HL-60/S4 (cell line): ENCODE measurements at regions not wholly inside any gene's neighbourhood (a gene's known extent, or its start where the extent isn't known, plus 50 kb on each side); places are given as distances from the start of the nearest gene placed in this dataset.
"Not testable (repeated sequence)": the region's sequence is repeated elsewhere in the genome, so short reads cannot be mapped to it uniquely, and the experiment has no call there.

Experiments used
- in situ Hi-C: fragments of 300-500 bp; cut with MboI; formaldehyde crosslinking; loops from 2 replicates; pipeline ENCODE4 v1.14.3; 2022; ENCODE audit warnings: low sequenced_read_pairs

- in situ Hi-C loops, result no loop called here
These were observed 636.1 kb downstream of the NR2F2 start for GRCh38 chr15:96966554-96966953.

DNA sequence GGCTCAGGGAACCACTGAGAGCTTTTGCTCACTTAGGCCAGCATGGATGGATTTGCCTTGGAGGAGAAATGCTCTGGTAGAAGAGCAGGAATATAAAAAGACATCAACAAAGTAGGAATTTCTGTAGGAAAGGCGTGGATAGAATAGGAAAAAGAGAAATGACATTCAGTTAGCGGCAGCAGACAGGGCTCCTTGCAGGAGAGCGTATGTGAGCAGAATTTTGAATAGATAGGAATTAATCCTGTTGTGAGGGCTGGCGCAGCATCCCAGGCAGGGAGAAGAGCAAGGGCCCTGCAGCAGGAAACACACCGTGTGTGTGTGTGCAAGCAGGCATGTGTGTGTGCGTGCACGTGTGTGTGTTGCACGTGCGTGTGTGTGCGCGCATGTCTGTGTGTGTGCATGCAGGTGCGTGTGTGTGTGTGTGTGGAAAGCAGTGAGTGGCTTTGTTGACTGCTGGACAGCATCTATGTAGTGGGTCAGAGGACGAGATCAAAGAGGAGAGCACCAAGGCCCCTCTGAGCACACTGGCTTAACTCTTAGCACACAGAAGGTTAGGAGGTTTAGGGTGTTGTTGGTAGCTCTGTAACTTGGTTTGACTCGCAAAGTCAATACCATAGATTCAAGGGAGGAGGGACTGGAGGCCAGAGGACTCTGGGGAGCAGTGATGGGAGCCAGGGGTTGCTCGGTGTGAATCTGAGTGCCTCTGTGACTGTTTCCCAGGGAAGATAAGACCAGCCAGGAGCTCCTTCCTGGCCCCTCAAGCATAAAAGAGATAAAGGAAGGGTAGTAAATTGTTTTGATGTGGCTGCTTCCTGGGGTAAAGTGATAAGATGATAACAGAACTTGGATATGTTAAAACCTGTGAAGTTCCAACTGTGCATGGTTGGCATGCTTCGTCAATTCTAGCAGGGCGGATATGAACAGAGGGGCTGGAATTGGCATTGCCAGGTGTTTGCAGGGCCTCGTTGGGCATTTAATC lies 639.5 kb downstream of the NR2F2 start:
- in situ Hi-C loops, result no loop called here

GRCh38 chr15:96972201-96972600 lies 641.7 kb downstream of the NR2F2 start:
- in situ Hi-C loops, result no loop called here

DNA sequence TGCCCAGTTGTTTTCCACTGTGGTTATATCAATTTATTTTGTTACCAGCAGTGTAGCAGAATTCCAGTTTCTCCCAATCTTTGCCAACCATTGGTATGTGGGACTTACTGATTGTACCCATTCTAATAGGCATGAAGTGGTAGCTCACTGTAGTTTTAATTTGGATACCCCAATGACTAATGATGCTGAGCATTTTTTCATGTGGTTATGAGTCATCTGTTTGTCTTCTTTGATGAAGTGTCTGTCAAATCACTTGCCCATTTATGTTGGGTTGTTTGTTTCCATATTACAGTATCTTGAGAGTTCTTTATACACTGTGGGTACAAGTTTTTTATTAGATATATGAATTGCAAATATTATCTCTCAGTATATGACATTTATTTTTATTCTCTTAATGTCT lies 644.3 kb downstream of the NR2F2 start:
- in situ Hi-C loops, result no loop called here

DNA sequence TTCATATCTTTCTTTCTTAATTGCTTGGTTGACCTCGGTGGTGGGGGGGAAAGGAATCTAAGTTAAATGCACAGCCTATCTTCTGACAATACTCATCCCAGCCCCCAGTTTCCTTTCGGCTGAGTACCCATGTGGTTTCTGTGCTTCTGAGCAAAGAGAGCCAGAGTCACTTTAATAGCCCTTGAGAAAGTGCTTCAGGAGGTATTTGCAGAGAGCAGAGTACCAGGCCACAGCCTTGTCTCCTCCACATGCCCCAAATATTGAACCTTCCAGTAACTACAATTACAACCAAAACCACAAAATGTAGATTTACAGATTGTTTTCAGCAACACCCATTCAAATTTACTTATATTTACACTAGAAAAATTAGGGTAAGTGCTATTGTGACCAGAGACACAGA lies 647.4 kb downstream of the NR2F2 start:
- in situ Hi-C loops, result no loop called here

DNA sequence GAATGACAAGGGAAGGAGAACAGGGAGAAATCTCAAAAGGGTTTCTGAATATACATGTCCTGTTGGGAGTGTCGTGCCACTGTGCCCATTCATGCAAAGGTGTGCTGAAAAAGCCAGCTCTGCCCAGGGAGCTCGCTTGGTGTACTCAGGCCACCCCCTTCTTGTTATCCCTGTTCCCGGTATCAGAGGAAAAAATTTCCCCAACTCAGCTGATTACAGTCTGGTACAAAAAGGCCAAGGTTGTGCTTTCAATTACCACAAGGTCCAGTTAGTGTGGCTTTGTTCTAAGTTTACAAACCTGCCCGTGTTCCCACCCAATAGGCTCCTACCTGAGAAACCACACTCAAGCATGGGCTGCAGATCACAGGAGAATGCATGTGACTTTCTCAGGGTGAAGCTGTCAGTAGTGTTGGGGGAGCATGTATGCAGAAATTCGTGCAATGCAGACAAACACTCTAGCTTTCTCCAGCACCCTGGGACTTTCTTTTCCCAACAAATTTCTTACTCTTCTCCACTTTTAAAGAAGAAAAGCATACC lies 648.5 kb downstream of the NR2F2 start:
- in situ Hi-C loops, result no loop called here

DNA sequence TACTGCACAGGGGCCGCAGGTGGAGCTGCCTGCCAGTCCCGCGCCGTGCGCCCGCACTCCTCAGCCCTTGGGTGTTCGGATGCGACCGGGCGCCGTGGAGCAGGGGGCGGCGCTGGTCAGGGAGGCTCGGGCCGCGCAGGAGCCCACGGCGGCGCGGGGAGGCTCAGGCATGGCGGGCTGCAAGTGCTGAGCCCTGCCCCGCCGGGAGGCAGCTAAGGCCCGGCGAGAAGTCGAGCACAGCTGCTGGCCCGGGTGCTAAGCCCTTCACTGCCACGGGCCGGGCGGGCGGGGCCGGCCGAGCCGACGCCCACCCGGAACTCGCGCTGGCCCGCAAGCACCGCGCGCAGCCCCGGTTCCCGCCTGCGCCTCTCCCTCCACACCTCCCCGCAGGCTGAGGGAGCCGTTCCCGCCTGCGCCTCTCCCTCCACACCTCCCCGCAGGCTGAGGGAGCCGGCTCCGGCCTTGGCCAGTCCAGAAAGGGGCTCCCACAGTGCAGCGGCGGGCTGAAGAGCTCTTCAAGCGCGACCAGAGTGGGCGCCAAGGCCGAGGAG lies 653.7 kb downstream of the NR2F2 start:
- in situ Hi-C loops, result not testable (repeated sequence)

DNA sequence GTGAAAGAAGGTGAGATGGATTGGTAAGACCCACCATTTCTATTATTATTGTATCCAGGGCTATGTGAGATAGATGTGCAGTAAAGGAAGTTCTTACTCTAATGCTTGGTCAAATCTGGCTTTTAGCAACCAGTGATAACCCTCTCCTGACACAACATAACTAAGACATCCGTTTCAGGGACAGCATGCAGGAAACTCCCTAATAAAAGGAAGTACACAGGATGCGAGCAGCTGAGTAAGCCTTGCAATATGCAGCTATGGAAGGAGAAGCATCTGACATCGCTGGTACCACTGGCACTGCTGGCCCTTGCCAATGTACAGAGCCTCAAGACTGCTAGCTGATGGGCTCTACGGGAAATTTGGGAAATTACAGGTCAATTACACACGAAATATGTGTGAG lies 662.3 kb downstream of the NR2F2 start:
- in situ Hi-C loops, result no loop called here

DNA sequence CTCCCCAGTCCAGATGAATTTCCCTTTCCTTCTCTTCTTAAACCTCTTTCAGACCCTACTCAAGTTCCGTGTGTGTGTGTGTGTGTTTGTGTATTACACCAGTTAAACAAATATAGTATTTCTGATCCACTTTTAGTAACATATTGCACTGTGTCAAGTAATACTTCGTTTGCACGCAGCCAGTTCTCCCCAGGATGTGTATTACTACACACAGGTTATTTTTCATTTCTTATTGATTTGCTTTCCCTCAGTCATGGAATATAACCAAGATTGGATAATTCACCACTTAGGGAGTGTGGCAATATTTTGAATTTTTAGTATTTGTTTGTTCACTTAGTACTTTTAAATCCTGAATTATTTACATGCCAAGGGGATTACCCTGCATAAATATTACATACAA lies 667.0 kb downstream of the NR2F2 start:
- in situ Hi-C loops, result no loop called here

DNA sequence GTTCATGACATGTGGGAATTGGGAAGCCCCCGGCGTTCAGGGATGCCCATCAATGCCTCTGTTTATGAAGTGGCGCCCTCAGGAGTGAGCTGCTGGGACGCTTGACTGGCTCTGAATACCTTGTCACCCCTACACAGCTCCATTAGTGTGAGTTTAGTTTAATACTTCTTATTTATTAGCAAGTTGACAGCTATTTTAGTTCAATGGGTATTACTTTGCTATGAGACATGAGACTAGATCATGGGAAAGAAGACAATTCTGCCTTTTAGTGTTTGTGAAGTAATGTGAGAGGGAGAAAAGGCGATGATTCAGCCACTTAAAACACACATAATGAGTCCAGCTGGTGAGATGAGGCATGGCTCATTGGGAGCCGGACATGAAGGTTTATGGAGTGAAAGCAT lies 678.5 kb downstream of the NR2F2 start:
- in situ Hi-C loops, result no loop called here

- in situ Hi-C loops, result no loop called here
These were observed 682.5 kb downstream of the NR2F2 start for GRCh38 chr15:97012986-97013385.

GRCh38 chr15:97013491-97013890 lies 683.0 kb downstream of the NR2F2 start:
- in situ Hi-C loops, result no loop called here

GRCh38 chr15:97014001-97014400 lies 683.5 kb downstream of the NR2F2 start:
- in situ Hi-C loops, result no loop called here

- in situ Hi-C loops, result no loop called here
These were observed 693.0 kb downstream of the NR2F2 start for GRCh38 chr15:97023488-97023844.

DNA sequence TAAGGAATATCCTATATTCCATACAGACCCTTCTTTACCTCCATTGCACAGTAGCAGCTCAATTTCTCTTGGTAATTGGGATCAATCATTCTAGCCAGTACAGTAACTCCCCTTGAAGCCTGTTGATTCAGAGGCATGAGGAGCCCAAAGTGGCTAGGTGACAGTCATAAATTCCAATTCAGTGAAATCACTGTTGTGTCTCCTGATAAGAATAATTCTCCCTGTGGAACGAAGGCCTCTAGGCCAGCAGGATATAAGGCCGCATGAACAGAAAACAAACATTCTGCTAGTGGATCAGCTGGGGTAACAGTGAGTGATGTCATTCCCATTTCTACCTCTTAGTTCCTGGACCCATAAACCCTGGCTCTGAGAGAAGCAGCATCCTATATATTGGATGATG lies 696.3 kb downstream of the NR2F2 start:
- in situ Hi-C loops, result no loop called here

GRCh38 chr15:97027772-97028171 lies 697.3 kb downstream of the NR2F2 start:
- in situ Hi-C loops, result no loop called here

DNA sequence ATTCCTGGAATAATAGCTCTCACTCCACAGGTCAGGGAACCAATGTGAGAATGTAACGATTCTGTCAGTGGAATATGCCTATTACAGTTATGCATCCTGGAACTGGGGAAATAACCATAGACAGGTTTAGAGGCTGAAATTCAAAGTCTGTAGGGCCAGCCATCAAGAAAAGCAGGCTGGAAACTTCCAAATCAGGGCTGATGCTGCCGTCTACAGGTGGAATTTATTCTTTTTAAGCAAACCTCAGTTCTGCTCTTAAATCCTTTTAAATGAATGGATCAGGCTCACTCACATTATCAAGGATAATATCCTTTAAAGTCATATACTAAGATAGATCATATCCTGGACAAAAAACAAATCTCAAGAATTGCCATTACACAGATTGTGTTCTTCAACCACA lies 699.8 kb downstream of the NR2F2 start:
- in situ Hi-C loops, result no loop called here

DNA sequence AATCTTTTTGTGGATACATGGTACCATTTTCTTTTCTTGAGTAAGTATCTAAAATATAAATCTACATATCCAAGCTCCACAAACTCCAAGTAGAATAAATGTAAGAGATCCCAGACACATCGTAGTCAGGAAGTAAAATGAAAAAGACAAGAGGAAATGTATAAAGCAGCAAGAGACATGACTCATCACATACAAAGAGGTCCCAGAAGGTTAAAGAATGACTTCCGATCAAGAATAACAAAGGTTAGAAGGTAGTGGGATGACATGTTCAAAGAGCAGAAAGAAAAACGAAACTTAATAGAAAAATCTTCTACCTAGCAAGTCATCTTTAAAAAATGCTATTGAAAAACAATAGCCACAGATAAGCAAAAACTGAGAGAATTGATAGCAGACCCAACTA lies 705.8 kb downstream of the NR2F2 start:
- in situ Hi-C loops, result no loop called here

GRCh38 chr15:97037080-97037479 lies 706.6 kb downstream of the NR2F2 start:
- in situ Hi-C loops, result no loop called here

GRCh38 chr15:97045666-97046421 lies 715.3 kb downstream of the NR2F2 start:
- in situ Hi-C loops, result no loop called here

- in situ Hi-C loops, result no loop called here
These were observed 722.0 kb downstream of the NR2F2 start for GRCh38 chr15:97052513-97052912.

GRCh38 chr15:97053635-97054034 lies 723.1 kb downstream of the NR2F2 start:
- in situ Hi-C loops, result no loop called here
